GM19025 (cell line): ENCODE measurements at regions not wholly inside any gene's neighbourhood (a gene's known extent, or its start where the extent isn't known, plus 50 kb on each side); places are given as distances from the start of the nearest gene placed in this dataset.
"Not testable (repeated sequence)": the region's sequence is repeated elsewhere in the genome, so short reads cannot be mapped to it uniquely, and the experiment has no call there.

Experiments used
- ATAC-seq: cut with Tn5 transposase; IDR thresholded peaks from one replicate; pipeline ENCODE4 v1.9.1; 2021; ENCODE audit warnings: mild to moderate bottlenecking, low read depth, moderate library complexity; ENCODE audit not compliant: unreplicated experiment

- no peak for ATAC-seq
Observed at GRCh38 chr18:34350778-34351177, 126.1 kb upstream of the NOL4 start.

- no peak for ATAC-seq
Observed at GRCh38 chr18:34352385-34353163, 127.9 kb upstream of the NOL4 start.

GRCh38 chr18:34354351-34354750 lies 129.6 kb upstream of the NOL4 start:
- ATAC-seq, result no peak

- ATAC-seq, result no peak
Observed at GRCh38 chr18:34357944-34358580, 133.3 kb upstream of the NOL4 start.

- ATAC-seq, result peak; percentile 97
Observed at GRCh38 chr18:34358923-34359322, 134.2 kb upstream of the NOL4 start.

GRCh38 chr18:34364699-34365098 lies 140.0 kb upstream of the NOL4 start:
- ATAC-seq, result no peak

GRCh38 chr18:34370704-34371395 lies 146.1 kb upstream of the NOL4 start:
- no peak for ATAC-seq

GRCh38 chr18:34380326-34380725 lies 155.6 kb upstream of the NOL4 start:
- ATAC-seq, result no peak

- no peak for ATAC-seq
Observed at GRCh38 chr18:34385311-34385710, 160.6 kb upstream of the NOL4 start.

GRCh38 chr18:34386803-34387202 lies 162.1 kb upstream of the NOL4 start:
- no peak for ATAC-seq

GRCh38 chr18:34397286-34397896 lies 172.7 kb upstream of the NOL4 start:
- ATAC-seq, result no peak

GRCh38 chr18:34399892-34400291 lies 175.2 kb upstream of the NOL4 start:
- no peak for ATAC-seq

- no peak for ATAC-seq
Observed at GRCh38 chr18:34400834-34401233, 176.1 kb upstream of the NOL4 start.

GRCh38 chr18:34401775-34402174 lies 177.1 kb upstream of the NOL4 start:
- ATAC-seq, result no peak

GRCh38 chr18:34407471-34407870 lies 182.8 kb upstream of the NOL4 start:
- ATAC-seq, result not testable (repeated sequence)

GRCh38 chr18:34411952-34412351 lies 187.2 kb upstream of the NOL4 start:
- ATAC-seq, result no peak

GRCh38 chr18:34431042-34431441 lies 206.3 kb upstream of the NOL4 start:
- ATAC-seq, result no peak

GRCh38 chr18:34444622-34445021 lies 219.9 kb upstream of the NOL4 start:
- no peak for ATAC-seq

GRCh38 chr18:34448662-34449061 lies 223.9 kb upstream of the NOL4 start:
- ATAC-seq, result no peak

GRCh38 chr18:34457761-34458160 lies 233.0 kb upstream of the NOL4 start:
- ATAC-seq, result no peak

GRCh38 chr18:34458410-34458977 lies 233.8 kb upstream of the NOL4 start:
- no peak for ATAC-seq
